NT2/D1 (cell line): ENCODE measurements at regions not wholly inside any gene's neighbourhood (a gene's known extent, or its start where the extent isn't known, plus 50 kb on each side); places are given as distances from the start of the nearest gene placed in this dataset.

Experiments
- DNase-seq: peaks from one replicate; pipeline ENCODE4 v3.0.0-alpha.2; 2011; ENCODE audit warnings: low read depth, low spot score
- H3K27me3 ChIP-seq: 2 replicates; pipeline ENCODE4 v1.6.0; 2011; ENCODE audit warnings: mild to moderate bottlenecking; ENCODE audit not compliant: insufficient read length, insufficient read depth
- H3K36me3 ChIP-seq: 2 replicates; pipeline ENCODE4 v1.6.1; 2011; ENCODE audit warnings: mild to moderate bottlenecking, low read length, mixed read lengths; ENCODE audit not compliant: insufficient read depth, insufficient read length
- H3K4me1 ChIP-seq: 2 replicates; pipeline ENCODE4 v1.5.1; 2011; ENCODE audit not compliant: insufficient read depth, insufficient read length
- H3K4me3 ChIP-seq: 2 replicates; pipeline ENCODE4 v1.5.1; 2011; ENCODE audit warnings: low read depth; ENCODE audit not compliant: insufficient read length
- H3K9ac ChIP-seq: 2 replicates; pipeline ENCODE4 v1.6.0; 2011; ENCODE audit warnings: low read depth; ENCODE audit not compliant: insufficient read length
- H3K9me3 ChIP-seq: 2 replicates; pipeline ENCODE4 v1.5.1; 2011; ENCODE audit warnings: mild to moderate bottlenecking, low read length; ENCODE audit not compliant: insufficient read depth
- SUZ12 ChIP-seq: IDR thresholded peaks from 2 replicates; pipeline ENCODE4 v1.6.1; 2011; ENCODE audit not compliant: insufficient read length, insufficient read depth; ENCODE audit errors: extremely low read depth
- YY1 ChIP-seq: IDR thresholded peaks from 2 replicates; pipeline ENCODE4 v1.6.1; 2011; ENCODE audit not compliant: insufficient read length, insufficient read depth
- ZNF274 ChIP-seq: IDR thresholded peaks from 2 replicates; pipeline ENCODE4 v1.6.1; 2011; ENCODE audit warnings: mild to moderate bottlenecking, low read depth, low read length

- Histone ChIP-seq H3K36me3 (no peaks in the 10 kb centered on the region), H3K9ac (no peak overlapping the region), H3K4me1 (peaks cover 4% of the 10 kb centered on the region), H3K27me3 (no peaks in the 10 kb centered on the region), H3K9me3 (no peaks in the 10 kb centered on the region), H3K4me3 (no peak overlapping the region)
- DNase-seq, result no peak
- TF ChIP-seq YY1, result no peak
- no peak for TF ChIP-seq SUZ12
- no peak for TF ChIP-seq ZNF274
Observed at GRCh38 chr1:36595921-36596320, 113.2 kb upstream of the CSF3R start.

GRCh38 chr1:36595349-36595748, 112.6 kb upstream of the CSF3R start:
- no peak overlapping the region for H3K4me3 ChIP-seq
- no peaks in the 10 kb centered on the region for H3K9me3 ChIP-seq
- no peaks in the 10 kb centered on the region for H3K27me3 ChIP-seq
- TF ChIP-seq YY1, result no peak
- no peak for TF ChIP-seq ZNF274
- no peak for TF ChIP-seq SUZ12
- DNase-seq, result no peak
- H3K36me3 ChIP-seq, result no peaks in the 10 kb centered on the region
- no peak overlapping the region for H3K9ac ChIP-seq
- peaks cover 7% of the 10 kb centered on the region for H3K4me1 ChIP-seq

GRCh38 chr1:36594023-36594422, 111.3 kb upstream of the CSF3R start:
- H3K4me1 ChIP-seq, result peaks cover 14% of the 10 kb centered on the region
- TF ChIP-seq YY1, result no peak
- no peak for TF ChIP-seq ZNF274
- TF ChIP-seq SUZ12, result no peak
- no peak overlapping the region for H3K4me3 ChIP-seq
- H3K27me3 ChIP-seq, result no peaks in the 10 kb centered on the region
- no peaks in the 10 kb centered on the region for H3K9me3 ChIP-seq
- no peak overlapping the region for H3K9ac ChIP-seq
- H3K36me3 ChIP-seq, result no peaks in the 10 kb centered on the region
- DNase-seq, result no peak

- Histone ChIP-seq H3K4me3 (no peak overlapping the region), H3K9me3 (no peaks in the 10 kb centered on the region), H3K9ac (no peak overlapping the region), H3K4me1 (peaks cover 26% of the 10 kb centered on the region), H3K36me3 (no peaks in the 10 kb centered on the region), H3K27me3 (no peaks in the 10 kb centered on the region)
- no peak for TF ChIP-seq ZNF274
- TF ChIP-seq YY1, result no peak
- TF ChIP-seq SUZ12, result no peak
- DNase-seq, result no peak
Observed at GRCh38 chr1:36591278-36591677, 108.6 kb upstream of the CSF3R start.

GRCh38 chr1:36590771-36591170, 108.1 kb upstream of the CSF3R start:
- no peak for TF ChIP-seq YY1
- no peak for TF ChIP-seq ZNF274
- no peak for TF ChIP-seq SUZ12
- H3K36me3 ChIP-seq, result no peaks in the 10 kb centered on the region
- H3K9ac ChIP-seq, result peak overlapping the region; percentile 13
- H3K4me1 ChIP-seq, result peaks cover 27% of the 10 kb centered on the region
- no peak overlapping the region for H3K4me3 ChIP-seq
- DNase-seq, result no peak
- H3K27me3 ChIP-seq, result no peaks in the 10 kb centered on the region
- H3K9me3 ChIP-seq, result no peaks in the 10 kb centered on the region

GRCh38 chr1:36590264-36590663, 107.6 kb upstream of the CSF3R start:
- Histone ChIP-seq H3K27me3 (no peaks in the 10 kb centered on the region), H3K36me3 (no peaks in the 10 kb centered on the region), H3K4me1 (peaks cover 31% of the 10 kb centered on the region), H3K9ac (no peak overlapping the region), H3K9me3 (no peaks in the 10 kb centered on the region), H3K4me3 (no peak overlapping the region)
- TF ChIP-seq ZNF274 (no peak), SUZ12 (no peak), YY1 (no peak)
- no peak for DNase-seq

GRCh38 chr1:36588972-36589371, 106.3 kb upstream of the CSF3R start:
- TF ChIP-seq ZNF274 (no peak), SUZ12 (no peak), YY1 (no peak)
- no peak for DNase-seq
- H3K27me3 ChIP-seq, result no peaks in the 10 kb centered on the region
- H3K9me3 ChIP-seq, result no peaks in the 10 kb centered on the region
- peak overlapping the region; percentile 5 for H3K9ac ChIP-seq
- no peak overlapping the region for H3K4me3 ChIP-seq
- no peaks in the 10 kb centered on the region for H3K36me3 ChIP-seq
- peaks cover 33% of the 10 kb centered on the region for H3K4me1 ChIP-seq
